Heart left ventricle (tissue), 16 donors: ENCODE measurements at regions not wholly inside any gene's neighbourhood (a gene's known extent, or its start where the extent isn't known, plus 50 kb on each side); places are given as distances from the start of the nearest gene placed in this dataset.
A peak's percentile ranks its signal among the peaks of the same experiment; 100 is the strongest.

ENCODE experiments used
- ATAC-seq, 4 donors: fragments of 200-7000 bp; cut with Tn5 transposase; one replicate each; pipeline ENCODE4 v1.9.1; 2020 to 2022; ENCODE audit warnings: moderate library complexity in 4 of 4, mild to moderate bottlenecking in 3 of 4, moderate number of reproducible peaks in 1 of 4
- DNase-seq, 5 donors: peaks; one replicate each; pipeline ENCODE4 v3.0.0-alpha.2; 2020
- H3K27ac ChIP-seq, 12 donors: fragments of 200-600 bp; sonication (generic) in 4 of 12; one replicate each; pipeline versions ENCODE4 v1.5.0 to v1.8.0; 2016 to 2022; ENCODE audit warnings: mild to moderate bottlenecking in 2 of 12
- H3K27me3 ChIP-seq, 9 donors: fragments of 200-600 bp; sonication (generic) in 2 of 9; one replicate each; pipeline versions ENCODE4 v1.5.1 to v1.8.0; 2016 to 2022; ENCODE audit warnings: mild to moderate bottlenecking in 3 of 9
- H3K36me3 ChIP-seq, 9 donors: fragments of 200-600 bp; sonication (generic) in 2 of 9; one replicate each; pipeline versions ENCODE4 v1.5.0 to v1.8.0; 2018 to 2022; ENCODE audit warnings: mild to moderate bottlenecking in 2 of 9
- H3K4me1 ChIP-seq, 12 donors: fragments of 200-600 bp; sonication (generic) in 4 of 12; one replicate each; pipeline versions ENCODE4 v1.5.0 to v1.8.0; 2016 to 2022; ENCODE audit warnings: mild to moderate bottlenecking in 3 of 12
- H3K4me3 ChIP-seq, 12 donors: fragments of 200-600 bp; sonication (generic) in 4 of 12; one replicate each; pipeline versions ENCODE4 v1.5.0 to v1.8.0; 2017 to 2022; ENCODE audit warnings: mild to moderate bottlenecking in 9 of 12, moderate library complexity in 4 of 12
- H3K9me3 ChIP-seq, 12 donors: fragments of 200-600 bp; sonication (generic) in 4 of 12; one replicate each; pipeline versions ENCODE4 v1.5.0 to v1.8.0; 2016 to 2022; ENCODE audit warnings: mild to moderate bottlenecking in 1 of 12
- POLR2A ChIP-seq, 2 donors: fragments of 450-650 bp; IDR thresholded peaks; one replicate each; pipeline ENCODE4 v1.6.1; 2017; ENCODE audit warnings: antibody characterized with exemption in 2 of 2, mild to moderate bottlenecking in 2 of 2, moderate library complexity in 2 of 2
- WGBS, 4 donors: extraction: QIAGEN DNeasy Blood & Tissue Kit in 2 of 4; methylation state at CpG; one replicate each; pipeline versions ENCODE4 v1.1.5 to v1.1.7; 2013 to 2018; 5-methylcytosine and 5-hydroxymethylcytosine counted together
- intact Hi-C, 10 donors: fragments of 100-400 bp; cut with DNase I; formaldehyde crosslinking; loops; one replicate each; pipeline versions ENCODE4 v1.11.1 to v1.14.2; 2022
- TF ChIP-seq, protein P1 (sequence below), 12 donors: fragments of 200-600 bp; sonication (generic) in 4 of 12; IDR thresholded peaks; one replicate each; pipeline versions ENCODE4 v1.5.0 to v1.8.0; 2018 to 2022; ENCODE audit warnings: antibody characterized with exemption in 12 of 12, mild to moderate bottlenecking in 5 of 12
- donor health status: ischemic (EF 13 %, LVEDD 7.1; RV severe dilation, severe dysfunction).
- donor health status: healthy with polysubstance abuse.
- donor health status: DM: no; HTN: yes; CAD: no.
- donor health status: DM: no; HTN: no; CAD: no.
- donor health status: ischemic (EF 25% LVEDD 6.9; RV normal size, moderate dysfunction).
- donor health status: ischemic (EF 25% LVEDD 5.7; RV mildly dilated, moderate dysfunction).
- donor health status: healthy.
- donor health status: DM: yes; HTN: yes; CAD: no.
- donor health status: ischemic (EF 35%, LVEDD 5.7; RV mildly dilated, moderate dysfunction).
- donor health status: nonischemic (EF 11% LVEDD 7.7; RV severe dilation, severe dysfunction).
- donor health status: DM: yes; HTN: yes; CAD: no.
- donor health status: PGD.
- donor health status: ischemic (EF 29% LVEDD 5.4; RV normal size, mild dysfunction).
- donor health status: nonischemic (EF 23%, LVEDD 6.1; RV moderate dilation, normal function).

DNA sequence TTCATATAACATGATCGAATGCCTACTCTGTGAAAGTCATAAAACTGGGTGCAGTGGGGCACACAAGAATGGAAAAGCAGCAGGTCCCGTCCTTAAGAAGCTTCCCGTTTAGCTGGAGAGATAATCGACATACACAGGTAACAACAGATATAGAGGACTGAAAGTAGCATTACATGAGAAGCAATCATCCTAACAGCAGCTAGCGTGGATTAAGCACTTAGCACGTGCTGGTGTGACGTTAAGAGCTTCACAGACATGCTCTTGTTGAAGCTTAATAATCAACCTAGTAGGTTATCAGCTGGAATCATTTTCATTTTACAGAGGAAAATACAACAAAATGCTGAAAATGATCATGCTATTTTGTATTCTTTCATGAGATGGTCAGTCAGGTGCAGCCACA, 184.8 kb downstream of the GPAM start:
- intact Hi-C loops, result no loop called here
- Histone ChIP-seq H3K4me1 (no peaks in the 10 kb centered on the region), H3K36me3 (no peaks in the 10 kb centered on the region), H3K9me3 (peaks cover 0 to 7% (median 0%) of the 10 kb centered on the region in 12 donors), H3K27ac (no peak overlapping the region), H3K27me3 (no peaks in the 10 kb centered on the region), H3K4me3 (no peak overlapping the region)
- DNase-seq (no peak), ATAC-seq (no peak)
- WGBS, 4 donors, result 55 to 75% (median 60%) methylated on average over 7 of the region's 7 CpGs
- no peak for TF ChIP-seq POLR2A (IDR thresholded peaks at IDR 0.05)
- TF ChIP-seq, protein P1, sequence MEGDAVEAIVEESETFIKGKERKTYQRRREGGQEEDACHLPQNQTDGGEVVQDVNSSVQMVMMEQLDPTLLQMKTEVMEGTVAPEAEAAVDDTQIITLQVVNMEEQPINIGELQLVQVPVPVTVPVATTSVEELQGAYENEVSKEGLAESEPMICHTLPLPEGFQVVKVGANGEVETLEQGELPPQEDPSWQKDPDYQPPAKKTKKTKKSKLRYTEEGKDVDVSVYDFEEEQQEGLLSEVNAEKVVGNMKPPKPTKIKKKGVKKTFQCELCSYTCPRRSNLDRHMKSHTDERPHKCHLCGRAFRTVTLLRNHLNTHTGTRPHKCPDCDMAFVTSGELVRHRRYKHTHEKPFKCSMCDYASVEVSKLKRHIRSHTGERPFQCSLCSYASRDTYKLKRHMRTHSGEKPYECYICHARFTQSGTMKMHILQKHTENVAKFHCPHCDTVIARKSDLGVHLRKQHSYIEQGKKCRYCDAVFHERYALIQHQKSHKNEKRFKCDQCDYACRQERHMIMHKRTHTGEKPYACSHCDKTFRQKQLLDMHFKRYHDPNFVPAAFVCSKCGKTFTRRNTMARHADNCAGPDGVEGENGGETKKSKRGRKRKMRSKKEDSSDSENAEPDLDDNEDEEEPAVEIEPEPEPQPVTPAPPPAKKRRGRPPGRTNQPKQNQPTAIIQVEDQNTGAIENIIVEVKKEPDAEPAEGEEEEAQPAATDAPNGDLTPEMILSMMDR (IDR thresholded peaks at IDR 0.05), result no peak

DNA sequence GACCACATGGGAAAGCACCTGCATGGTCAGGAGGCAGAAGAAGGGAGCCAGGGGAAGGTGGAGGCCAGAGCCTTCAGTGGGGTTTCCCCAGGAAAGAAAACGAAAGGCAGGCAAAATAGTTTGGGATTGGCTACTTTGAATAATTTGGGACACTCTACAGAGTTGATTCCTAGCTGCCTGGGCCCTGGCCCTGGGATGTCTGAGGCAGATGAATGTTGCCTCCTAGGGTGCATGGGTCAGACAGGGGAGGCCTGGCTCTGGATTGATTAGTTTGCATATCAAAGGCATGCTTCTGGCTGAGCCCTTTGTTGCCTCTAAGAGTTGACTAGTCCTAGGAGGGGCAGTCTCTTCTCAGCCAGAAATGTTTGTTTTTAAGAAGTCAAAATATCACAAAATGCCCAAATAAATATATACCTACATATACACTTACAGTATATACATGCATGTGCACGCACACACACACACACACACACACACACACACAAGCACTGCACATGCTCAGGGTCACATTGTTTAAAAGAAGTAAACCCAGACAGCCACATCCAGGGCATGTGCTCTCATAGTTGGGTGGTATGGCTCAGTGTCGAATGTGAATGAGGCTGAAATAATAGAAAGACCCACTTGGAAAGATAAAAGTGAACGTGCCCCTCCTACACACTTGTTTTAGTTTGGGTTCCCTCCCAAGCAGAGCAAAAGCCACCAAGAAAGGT, 184.2 kb downstream of the GPAM start:
- no peak for DNase-seq
- intact Hi-C loops, result no loop called here
- peaks cover 0 to 7% (median 0%) of the 10 kb centered on the region in 12 donors for H3K9me3 ChIP-seq
- no peaks in the 10 kb centered on the region for H3K27me3 ChIP-seq
- H3K4me3 ChIP-seq, result no peak overlapping the region
- H3K36me3 ChIP-seq, result no peaks in the 10 kb centered on the region
- TF ChIP-seq, protein P1 (IDR thresholded peaks at IDR 0.05), result no peak
- no peak for TF ChIP-seq POLR2A (IDR thresholded peaks at IDR 0.05)
- ATAC-seq, result no peak
- 41 to 55% (median 48%) methylated on average over 4 of the region's 4 CpGs for WGBS, 4 donors
- H3K27ac ChIP-seq, result no peak overlapping the region
- H3K4me1 ChIP-seq, result no peaks in the 10 kb centered on the region

DNA sequence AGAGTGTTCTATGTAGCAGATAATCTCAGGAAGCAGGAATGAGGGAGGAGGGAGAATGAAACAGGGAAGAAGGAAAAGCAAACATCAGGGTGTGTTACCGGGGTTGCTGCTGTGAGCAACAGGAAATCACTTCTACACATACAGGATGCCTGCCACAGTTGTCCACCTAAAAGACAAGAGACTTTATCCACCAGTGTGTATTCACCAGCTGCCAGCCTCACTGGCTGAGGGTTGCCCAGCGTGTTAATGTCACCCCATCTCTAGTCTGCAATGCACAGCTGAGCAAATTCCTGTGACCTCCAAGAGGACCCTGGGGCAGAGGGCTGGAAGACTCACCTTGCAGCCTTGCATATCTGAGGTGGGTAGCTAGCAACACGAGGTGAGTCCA, 183.7 kb downstream of the GPAM start:
- Histone ChIP-seq H3K36me3 (no peaks in the 10 kb centered on the region), H3K27me3 (no peaks in the 10 kb centered on the region), H3K4me1 (no peaks in the 10 kb centered on the region), H3K27ac (no peak overlapping the region), H3K9me3 (peaks cover 0 to 3% (median 0%) of the 10 kb centered on the region in 12 donors), H3K4me3 (no peak overlapping the region)
- 37 to 56% (median 46%) methylated on average over 3 of the region's 3 CpGs for WGBS, 4 donors
- ATAC-seq (no peak), DNase-seq (no peak)
- TF ChIP-seq, protein P1 (IDR thresholded peaks at IDR 0.05), result no peak
- no peak for TF ChIP-seq POLR2A (IDR thresholded peaks at IDR 0.05)
- intact Hi-C loops, result no loop called here

DNA sequence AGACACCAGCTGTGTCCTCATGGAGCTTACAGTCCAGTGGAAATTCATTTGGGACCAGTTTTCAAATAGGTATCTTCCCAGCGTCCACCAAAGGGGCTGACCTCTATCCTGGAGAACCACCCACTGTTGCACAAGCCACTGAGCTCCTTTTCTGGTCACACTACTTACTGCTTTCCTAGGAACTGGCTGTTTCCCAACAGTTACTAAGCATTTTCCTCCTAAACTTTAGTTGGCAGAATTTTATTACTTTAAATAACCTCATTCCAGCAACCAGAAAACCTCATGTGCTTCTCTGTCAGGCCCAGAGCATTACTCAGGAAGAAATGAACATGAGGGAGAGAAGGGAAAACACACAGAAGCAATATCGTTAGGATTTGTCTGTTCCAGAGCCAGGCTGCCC, 183.1 kb downstream of the GPAM start:
- Histone ChIP-seq H3K4me3 (no peak overlapping the region), H3K27ac (no peak overlapping the region), H3K4me1 (no peaks in the 10 kb centered on the region), H3K27me3 (no peaks in the 10 kb centered on the region), H3K9me3 (no peaks in the 10 kb centered on the region), H3K36me3 (no peaks in the 10 kb centered on the region)
- DNase-seq (no peak), ATAC-seq (peak in 1 of 4 donors; percentile 18)
- TF ChIP-seq, protein P1 (IDR thresholded peaks at IDR 0.05), result no peak
- TF ChIP-seq POLR2A (IDR thresholded peaks at IDR 0.05), result no peak
- 60 to 80% (median 72%) methylated on average over 2 of the region's 2 CpGs for WGBS, 4 donors
- intact Hi-C loops, result no loop called here
